ENCODE measurements at regions not wholly inside any gene's neighbourhood (a gene's known extent, or its start where the extent isn't known, plus 50 kb on each side); places are given as distances from the start of the nearest gene placed in this dataset.

- FAIRE-seq, result no peak
Measured at GRCh38 chr1:199759268-199759730, 268.2 kb upstream of the NR5A2 start.

GRCh38 chr1:199762572-199762971, 264.9 kb upstream of the NR5A2 start:
- no peak for FAIRE-seq

GRCh38 chr1:199766218-199766792, 261.2 kb upstream of the NR5A2 start:
- no peak for FAIRE-seq

- FAIRE-seq, result no peak
Measured at GRCh38 chr1:199767700-199768099, 259.8 kb upstream of the NR5A2 start.

GRCh38 chr1:199774433-199775089, 252.9 kb upstream of the NR5A2 start:
- FAIRE-seq, result no peak

- no peak for FAIRE-seq
Measured at GRCh38 chr1:199776768-199777497, 250.6 kb upstream of the NR5A2 start.

GRCh38 chr1:199778324-199778955, 249.1 kb upstream of the NR5A2 start:
- no peak for FAIRE-seq

GRCh38 chr1:199780091-199780490, 247.4 kb upstream of the NR5A2 start:
- no peak for FAIRE-seq

- no peak for FAIRE-seq
Measured at GRCh38 chr1:199780948-199781670, 246.4 kb upstream of the NR5A2 start.

GRCh38 chr1:199784138-199784895, 243.2 kb upstream of the NR5A2 start:
- FAIRE-seq, result no peak

- FAIRE-seq, result no peak
Measured at GRCh38 chr1:199786695-199787094, 240.8 kb upstream of the NR5A2 start.

- FAIRE-seq, result no peak
Measured at GRCh38 chr1:199789141-199789540, 238.4 kb upstream of the NR5A2 start.

GRCh38 chr1:199791495-199791894, 236.0 kb upstream of the NR5A2 start:
- no peak for FAIRE-seq

- FAIRE-seq, result peak; percentile 62
Measured at GRCh38 chr1:199792874-199793273, 234.6 kb upstream of the NR5A2 start.

GRCh38 chr1:199794105-199794863, 233.2 kb upstream of the NR5A2 start:
- no peak for FAIRE-seq

GRCh38 chr1:199799116-199799515, 228.4 kb upstream of the NR5A2 start:
- no peak for FAIRE-seq

- FAIRE-seq, result no peak
Measured at GRCh38 chr1:199804526-199804925, 223.0 kb upstream of the NR5A2 start.

- no peak for FAIRE-seq
Measured at GRCh38 chr1:199808110-199808870, 219.2 kb upstream of the NR5A2 start.

- FAIRE-seq, result no peak
Measured at GRCh38 chr1:199809311-199809710, 218.2 kb upstream of the NR5A2 start.

GRCh38 chr1:199811163-199811562, 216.3 kb upstream of the NR5A2 start:
- no peak for FAIRE-seq
